Gastrocnemius medialis (tissue), 4 donors: ENCODE measurements at regions not wholly inside any gene's neighbourhood (a gene's known extent, or its start where the extent isn't known, plus 50 kb on each side); places are given as distances from the start of the nearest gene placed in this dataset.
"Not testable (repeated sequence)": the region's sequence is repeated elsewhere in the genome, so short reads cannot be mapped to it uniquely, and the experiment has no call there.

Experiments used
- ATAC-seq, 2 donors: fragments of 150-250 bp; one replicate each; pipeline ENCODE4 v1.9.1; 2016
- DNase-seq, 2 donors: peaks; one replicate each; pipeline ENCODE4 v3.0.0-alpha.2; 2019
- H3K27ac ChIP-seq, 4 donors: fragments of 200-600 bp; sonication (generic); 1 replicate in 1 of 4; 2 replicates in 3 of 4; pipeline ENCODE4 v1.5.1; 2016 to 2018; ENCODE audit warnings: mild to moderate bottlenecking in 2 of 4, moderate library complexity in 1 of 4
- H3K27me3 ChIP-seq, 3 donors: fragments of 200-600 bp; sonication (generic) in 2 of 3; 1 replicate in 1 of 3; 2 replicates in 2 of 3; pipeline versions ENCODE4 v1.5.1 to v1.6.0; 2016 to 2019; ENCODE audit warnings: mild to moderate bottlenecking in 1 of 3, moderate library complexity in 1 of 3
- H3K36me3 ChIP-seq, 2 donors: fragments of 200-600 bp; sonication (generic) in 1 of 2; one replicate each; pipeline ENCODE4 v1.5.1; 2017 to 2018
- H3K4me1 ChIP-seq, 2 donors: fragments of 200-600 bp; sonication (generic) in 1 of 2; one replicate each; pipeline ENCODE4 v1.5.1; 2016 to 2017; ENCODE audit warnings: mild to moderate bottlenecking in 2 of 2
- H3K4me3 ChIP-seq, 4 donors: fragments of 200-600 bp; sonication (generic) in 3 of 4; 1 replicate in 1 of 4; 2 replicates in 3 of 4; pipeline ENCODE4 v1.5.1; 2016 to 2019; ENCODE audit warnings: mild to moderate bottlenecking in 2 of 4
- H3K9me3 ChIP-seq, 3 donors: fragments of 200-600 bp; sonication (generic) in 2 of 3; 1 replicate in 1 of 3; 2 replicates in 2 of 3; pipeline ENCODE4 v1.5.1; 2016 to 2019
- CTCF ChIP-seq, 5 experiments: fragments of 450-650 bp in 3 of 5; fragments of 200-600 bp in 2 of 5; sonication (generic) in 2 of 5; IDR thresholded peaks in 4 of 5; conservative IDR thresholded peaks in 1 of 5; 1 replicate in 4 of 5; 2 replicates in 1 of 5; pipeline ENCODE4 v1.5.1; 2016 to 2019; ENCODE audit warnings: antibody characterized with exemption in 5 of 5, mild to moderate bottlenecking in 3 of 5, moderate library complexity in 3 of 5
- POLR2A ChIP-seq, 2 donors: fragments of 450-650 bp; IDR thresholded peaks; one replicate each; pipeline ENCODE4 v1.6.1; 2017; ENCODE audit warnings: antibody characterized with exemption in 2 of 2, mild to moderate bottlenecking in 2 of 2, moderate library complexity in 2 of 2
- in situ Hi-C, 4 donors: fragments of 200-750 bp; cut with MboI; loops; one replicate each; pipeline versions ENCODE4 v1.15.0 to v1.8.0; 2017; ENCODE audit warnings: low sequenced_read_pairs in 4 of 4
- intact Hi-C: fragments of 100-400 bp; cut with DNase I; formaldehyde crosslinking; loops from one replicate; pipeline ENCODE4 v1.15.1; 2023; ENCODE audit warnings: low total_unique reads

GRCh38 chr7:35875292-35875691 lies 74.4 kb downstream of the SEPTIN7 start:
- no peak for ATAC-seq
- H3K9me3 ChIP-seq: no peaks in the 10 kb centered on the region
- peaks cover 0 to 4% of the 10 kb centered on the region in 2 donors for H3K4me1 ChIP-seq
- intact Hi-C loops (no loop called here), in situ Hi-C loops (no loop called here)
- TF ChIP-seq POLR2A (IDR thresholded peaks at IDR 0.05) (no peak), CTCF (IDR thresholded peaks at IDR 0.05 in 4 of 5, conservative IDR thresholded peaks at IDR 0.05 in 1 of 5) (no peak)
- no peak overlapping the region for H3K4me3 ChIP-seq
- DNase-seq: no peak
- no peaks in the 10 kb centered on the region for H3K27me3 ChIP-seq
- peaks cover 0 to 6% of the 10 kb centered on the region in 2 donors for H3K36me3 ChIP-seq
- no peak overlapping the region for H3K27ac ChIP-seq

GRCh38 chr7:35878351-35878750 lies 77.5 kb downstream of the SEPTIN7 start:
- peaks cover 0 to 15% of the 10 kb centered on the region in 2 donors for H3K36me3 ChIP-seq
- ATAC-seq (no peak), DNase-seq (no peak)
- no peaks in the 10 kb centered on the region for H3K27me3 ChIP-seq
- no peaks in the 10 kb centered on the region for H3K9me3 ChIP-seq
- no peak overlapping the region for H3K4me3 ChIP-seq
- intact Hi-C loops (no loop called here), in situ Hi-C loops (no loop called here)
- H3K4me1 ChIP-seq: peaks cover 0 to 4% of the 10 kb centered on the region in 2 donors
- TF ChIP-seq POLR2A (IDR thresholded peaks at IDR 0.05) (no peak), CTCF (IDR thresholded peaks at IDR 0.05 in 4 of 5, conservative IDR thresholded peaks at IDR 0.05 in 1 of 5) (no peak)
- H3K27ac ChIP-seq: no peak overlapping the region

- H3K27me3 ChIP-seq, intact Hi-C loops, H3K9me3 ChIP-seq, H3K4me1 ChIP-seq, DNase-seq, ATAC-seq, H3K4me3 ChIP-seq, H3K27ac ChIP-seq, in situ Hi-C loops: not testable (repeated sequence)
- H3K36me3 ChIP-seq: peaks cover 0 to 32% of the 10 kb centered on the region in 2 donors
Observed at GRCh38 chr7:35887430-35887829, 86.6 kb downstream of the SEPTIN7 start.

- in situ Hi-C loops (no loop called here), intact Hi-C loops (no loop called here)
- no peaks in the 10 kb centered on the region for H3K27me3 ChIP-seq
- ATAC-seq (no peak), DNase-seq (no peak)
- H3K27ac ChIP-seq: no peak overlapping the region
- no peaks in the 10 kb centered on the region for H3K9me3 ChIP-seq
- no peak overlapping the region for H3K4me3 ChIP-seq
- TF ChIP-seq POLR2A (IDR thresholded peaks at IDR 0.05): no peak
- no peak for TF ChIP-seq CTCF (IDR thresholded peaks at IDR 0.05 in 4 of 5, conservative IDR thresholded peaks at IDR 0.05 in 1 of 5)
- peaks cover 0 to 20% of the 10 kb centered on the region in 2 donors for H3K36me3 ChIP-seq
- no peaks in the 10 kb centered on the region for H3K4me1 ChIP-seq
Observed at GRCh38 chr7:35889001-35889400, 88.1 kb downstream of the SEPTIN7 start.

- intact Hi-C loops: no loop called here
- Histone ChIP-seq H3K27ac (no peak overlapping the region), H3K36me3 (peaks cover 0 to 20% of the 10 kb centered on the region in 2 donors)
Observed at GRCh38 chr7:35889870-35890269, 89.0 kb downstream of the SEPTIN7 start.

More at GRCh38 chr7:35889870-35890269, 89.0 kb downstream of the SEPTIN7 start:
- no peak for TF ChIP-seq POLR2A (IDR thresholded peaks at IDR 0.05)
- no peak for TF ChIP-seq CTCF (IDR thresholded peaks at IDR 0.05 in 4 of 5, conservative IDR thresholded peaks at IDR 0.05 in 1 of 5)
- Histone ChIP-seq H3K27me3 (no peaks in the 10 kb centered on the region), H3K4me3 (no peak overlapping the region), H3K9me3 (no peaks in the 10 kb centered on the region), H3K4me1 (no peaks in the 10 kb centered on the region)
- in situ Hi-C loops: no loop called here
- DNase-seq: no peak
- ATAC-seq: no peak
